HUES6 (cell line): ENCODE measurements at regions not wholly inside any gene's neighbourhood (a gene's known extent, or its start where the extent isn't known, plus 50 kb on each side); places are given as distances from the start of the nearest gene placed in this dataset.
"Not testable (repeated sequence)": the region's sequence is repeated elsewhere in the genome, so short reads cannot be mapped to it uniquely, and the experiment has no call there.

Experiments
- H3K27ac ChIP-seq: 2 replicates; pipeline ENCODE4 v1.7.0; 2013; ENCODE audit warnings: low read depth, mild to moderate bottlenecking, low read length, inconsistent platforms
- H3K27me3 ChIP-seq: 2 replicates; pipeline ENCODE4 v1.6.1; 2013; ENCODE audit warnings: low read length; ENCODE audit not compliant: control insufficient read depth, insufficient read depth
- H3K36me3 ChIP-seq: 2 replicates; pipeline ENCODE4 v1.6.1; 2013; ENCODE audit warnings: low read length; ENCODE audit not compliant: control insufficient read depth, insufficient read depth
- H3K4me1 ChIP-seq: 2 replicates; pipeline ENCODE4 v1.6.1; 2013; ENCODE audit warnings: low read length; ENCODE audit not compliant: control insufficient read depth, insufficient read depth
- H3K4me3 ChIP-seq: 2 replicates; pipeline ENCODE4 v1.5.1; 2013; ENCODE audit warnings: low read depth, low read length
- H3K9ac ChIP-seq: one replicate; pipeline ENCODE4 v1.6.1; 2013; ENCODE audit warnings: mild to moderate bottlenecking, low read length
- H3K9me3 ChIP-seq: 2 replicates; pipeline ENCODE4 v1.6.1; 2013; ENCODE audit warnings: low read depth, low read length; ENCODE audit not compliant: control insufficient read depth, insufficient read depth

DNA sequence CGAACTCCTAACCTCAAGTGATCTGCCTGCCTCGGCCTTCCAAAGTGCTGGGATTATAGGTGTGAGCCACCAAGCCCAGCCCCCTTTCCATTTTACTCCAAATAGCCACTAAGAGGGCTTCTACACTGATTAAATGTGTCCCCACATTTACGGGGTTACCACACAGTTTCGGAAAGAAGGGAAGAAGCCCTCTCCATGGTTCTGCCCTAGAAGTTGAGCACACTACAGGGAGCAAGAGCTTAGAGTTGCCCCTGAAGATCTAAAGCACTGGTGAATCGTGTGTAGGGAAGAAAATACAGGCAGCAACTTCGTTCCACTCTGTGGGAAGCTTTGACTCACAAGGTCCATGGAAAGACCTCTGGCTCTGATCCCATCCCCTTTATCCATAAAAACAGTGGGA, 133.0 kb upstream of the PRKCQ start:
- 0 out of 2 replicates have a peak, but pooled peaks cover 4% of the 10 kb centered on the region for H3K4me1 ChIP-seq
- no peaks in the 10 kb centered on the region for H3K9me3 ChIP-seq
- no peaks in the 10 kb centered on the region for H3K36me3 ChIP-seq
- no peaks in the 10 kb centered on the region for H3K27me3 ChIP-seq
- H3K27ac ChIP-seq, result no peak overlapping the region
- H3K9ac ChIP-seq, result no peak overlapping the region
- no peak overlapping the region for H3K4me3 ChIP-seq

DNA sequence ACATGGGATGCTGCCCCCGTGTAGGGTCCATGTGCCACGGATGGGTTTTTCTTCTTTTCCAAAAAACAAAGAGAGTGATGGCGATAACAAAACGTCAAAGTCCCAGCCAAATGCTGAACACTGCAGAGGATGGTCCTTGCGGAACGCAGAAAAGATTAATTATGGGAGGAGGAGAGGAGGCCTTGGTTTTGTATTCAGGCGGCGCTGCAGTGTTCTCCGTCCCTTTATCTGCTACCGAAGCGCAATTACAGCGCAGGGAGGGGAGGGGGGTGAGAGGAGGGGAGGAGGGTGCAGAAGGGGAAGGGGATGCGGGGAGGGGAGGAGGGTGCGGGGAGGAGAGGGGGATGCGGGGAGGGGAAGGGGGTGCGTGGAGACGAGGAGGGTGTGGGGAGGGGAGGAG, 131.8 kb upstream of the PRKCQ start:
- H3K4me1 ChIP-seq, result 0 out of 2 replicates have a peak, but pooled peaks cover 4% of the 10 kb centered on the region
- H3K9me3 ChIP-seq, result no peaks in the 10 kb centered on the region
- H3K27ac ChIP-seq, result no peak overlapping the region
- no peaks in the 10 kb centered on the region for H3K27me3 ChIP-seq
- no peak overlapping the region for H3K4me3 ChIP-seq
- H3K36me3 ChIP-seq, result no peaks in the 10 kb centered on the region
- H3K9ac ChIP-seq, result no peak overlapping the region

DNA sequence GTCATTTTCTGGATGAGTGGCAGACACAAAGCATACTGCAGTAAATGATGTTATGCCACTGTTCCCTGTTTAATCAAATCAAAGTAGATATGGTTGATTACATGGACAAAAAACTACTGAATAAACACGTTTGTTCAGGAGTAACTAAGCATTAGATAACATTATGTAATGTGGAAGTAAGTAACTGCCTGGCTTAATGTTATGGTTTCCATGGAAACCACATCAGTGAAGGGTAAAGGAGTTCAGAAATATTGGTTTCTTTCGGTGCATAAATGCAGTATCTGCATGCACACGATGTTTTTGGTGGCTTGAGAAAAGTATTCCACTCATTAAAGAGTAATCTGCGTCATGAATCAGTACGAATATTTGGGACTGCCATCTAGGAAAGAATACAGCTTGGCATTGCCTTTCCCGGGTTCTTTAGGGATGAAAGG, 131.3 kb upstream of the PRKCQ start:
- H3K9me3 ChIP-seq, result no peaks in the 10 kb centered on the region
- H3K4me1 ChIP-seq, result 0 out of 2 replicates have a peak, but pooled peaks cover 4% of the 10 kb centered on the region
- H3K9ac ChIP-seq, result no peak overlapping the region
- H3K27ac ChIP-seq, result no peak overlapping the region
- H3K4me3 ChIP-seq, result no peak overlapping the region
- no peaks in the 10 kb centered on the region for H3K36me3 ChIP-seq
- no peaks in the 10 kb centered on the region for H3K27me3 ChIP-seq

DNA sequence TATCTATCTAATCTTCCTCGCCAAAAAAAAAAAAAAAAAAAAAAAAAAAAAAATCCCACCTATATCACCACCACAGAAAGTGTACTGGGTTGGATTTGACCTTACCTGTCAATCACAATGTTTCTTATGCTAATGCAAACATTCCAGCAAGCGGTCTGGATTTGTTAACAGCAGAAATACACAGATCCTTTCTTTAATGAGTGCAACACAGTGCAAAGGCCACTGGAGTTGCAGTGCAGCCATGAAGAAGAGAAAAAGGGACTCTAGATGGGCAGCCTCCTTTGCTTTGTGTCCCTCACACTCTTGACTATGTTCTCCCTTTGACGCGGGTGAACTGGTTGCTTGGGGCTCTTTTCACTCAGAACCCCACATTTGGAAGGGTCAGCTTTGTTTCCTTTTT, 127.3 kb upstream of the PRKCQ start:
- Histone ChIP-seq H3K27ac (no peak overlapping the region), H3K36me3 (no peaks in the 10 kb centered on the region), H3K4me3 (no peak overlapping the region), H3K4me1 (0 out of 2 replicates have a peak, but pooled peaks cover 4% of the 10 kb centered on the region), H3K9me3 (no peaks in the 10 kb centered on the region), H3K9ac (no peak overlapping the region), H3K27me3 (no peaks in the 10 kb centered on the region)

DNA sequence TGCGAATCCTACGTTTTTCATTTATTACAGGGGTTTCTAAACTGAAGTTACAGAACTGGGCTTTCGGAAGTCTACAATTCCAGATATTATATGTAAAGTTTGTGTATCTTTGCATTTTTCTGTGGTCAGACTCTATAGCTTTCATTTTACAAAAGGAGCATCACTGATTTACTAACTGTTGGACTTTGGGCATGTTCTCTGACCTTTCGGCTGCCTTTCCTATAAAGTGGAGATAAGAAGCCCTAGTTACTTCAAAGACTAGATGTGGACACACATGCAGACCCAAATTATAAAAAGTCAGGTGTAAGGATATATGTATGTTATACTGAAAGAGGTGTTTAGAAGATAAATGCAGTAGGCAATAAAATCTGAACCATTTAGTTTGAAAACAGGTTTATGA, 126.6 kb upstream of the PRKCQ start:
- no peak overlapping the region for H3K4me3 ChIP-seq
- no peak overlapping the region for H3K27ac ChIP-seq
- no peaks in the 10 kb centered on the region for H3K36me3 ChIP-seq
- no peaks in the 10 kb centered on the region for H3K9me3 ChIP-seq
- 0 out of 2 replicates have a peak, but pooled peaks cover 4% of the 10 kb centered on the region for H3K4me1 ChIP-seq
- no peak overlapping the region for H3K9ac ChIP-seq
- H3K27me3 ChIP-seq, result no peaks in the 10 kb centered on the region

DNA sequence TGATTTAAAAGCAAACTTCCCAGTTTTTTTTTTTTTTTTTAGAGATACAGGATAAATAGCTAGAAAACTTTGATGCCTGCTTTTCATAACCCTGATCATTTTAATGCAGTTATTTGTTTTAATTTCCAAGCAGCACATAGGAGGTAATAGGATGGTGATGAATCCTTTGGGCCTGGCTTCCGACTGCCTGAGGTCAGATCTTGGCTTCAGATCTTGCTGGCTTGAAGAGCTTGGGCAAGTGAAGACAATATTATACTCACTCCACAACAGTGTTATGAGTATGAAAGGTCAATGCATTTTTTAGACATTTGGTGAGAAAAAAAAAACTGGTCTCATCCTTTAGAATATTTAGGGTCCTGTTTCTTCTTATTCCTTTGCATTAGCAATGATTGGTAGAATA, 124.8 kb upstream of the PRKCQ start:
- no peak overlapping the region for H3K4me3 ChIP-seq
- H3K36me3 ChIP-seq, result no peaks in the 10 kb centered on the region
- no peak overlapping the region for H3K9ac ChIP-seq
- no peaks in the 10 kb centered on the region for H3K9me3 ChIP-seq
- H3K27me3 ChIP-seq, result no peaks in the 10 kb centered on the region
- H3K4me1 ChIP-seq, result 0 out of 2 replicates have a peak, but pooled peaks cover 4% of the 10 kb centered on the region
- no peak overlapping the region for H3K27ac ChIP-seq

DNA sequence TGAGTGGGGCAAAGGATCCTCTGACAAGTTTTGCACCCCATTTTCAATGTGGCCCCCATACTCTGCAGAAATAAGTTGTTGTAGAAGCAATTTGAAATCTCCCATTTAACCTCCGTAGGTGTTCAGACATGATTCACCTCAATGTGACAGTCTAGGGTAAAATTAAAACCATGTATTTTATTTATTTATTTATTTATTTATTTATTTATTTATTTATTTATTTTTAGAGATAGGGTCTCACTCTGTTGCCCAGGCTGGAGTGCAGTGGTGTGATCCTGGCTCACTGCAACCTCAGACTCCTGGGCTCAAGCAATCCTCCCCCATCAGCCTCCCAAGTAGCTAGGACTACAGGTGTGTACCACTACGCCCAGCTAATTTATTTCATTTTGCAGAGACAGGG, 122.8 kb upstream of the PRKCQ start:
- not testable (repeated sequence) for H3K9ac ChIP-seq, H3K4me3 ChIP-seq, H3K27me3 ChIP-seq, H3K4me1 ChIP-seq, H3K36me3 ChIP-seq, H3K9me3 ChIP-seq, H3K27ac ChIP-seq

DNA sequence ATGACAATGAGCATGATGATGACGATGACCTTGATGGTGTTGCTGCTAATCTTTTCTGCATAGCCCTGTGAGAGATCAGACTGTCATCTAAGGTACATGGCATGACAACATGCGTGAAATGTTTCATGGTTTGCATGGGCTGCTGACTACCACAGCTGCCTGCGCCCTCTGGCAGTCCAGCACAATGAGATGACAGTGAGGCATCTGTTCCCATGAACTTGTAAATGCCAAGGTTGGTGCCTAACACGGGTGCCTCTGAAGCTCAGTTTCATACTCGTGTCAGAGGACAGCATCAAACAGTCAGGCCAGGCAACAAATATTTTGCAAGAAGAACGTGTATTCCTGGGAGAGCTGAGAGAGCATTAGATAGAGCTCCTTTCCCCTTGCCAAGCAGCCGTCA, 122.0 kb upstream of the PRKCQ start:
- Histone ChIP-seq H3K36me3 (no peaks in the 10 kb centered on the region), H3K9ac (no peak overlapping the region), H3K9me3 (no peaks in the 10 kb centered on the region), H3K4me1 (no peaks in the 10 kb centered on the region), H3K27me3 (no peaks in the 10 kb centered on the region), H3K4me3 (no peak overlapping the region), H3K27ac (no peak overlapping the region)

DNA sequence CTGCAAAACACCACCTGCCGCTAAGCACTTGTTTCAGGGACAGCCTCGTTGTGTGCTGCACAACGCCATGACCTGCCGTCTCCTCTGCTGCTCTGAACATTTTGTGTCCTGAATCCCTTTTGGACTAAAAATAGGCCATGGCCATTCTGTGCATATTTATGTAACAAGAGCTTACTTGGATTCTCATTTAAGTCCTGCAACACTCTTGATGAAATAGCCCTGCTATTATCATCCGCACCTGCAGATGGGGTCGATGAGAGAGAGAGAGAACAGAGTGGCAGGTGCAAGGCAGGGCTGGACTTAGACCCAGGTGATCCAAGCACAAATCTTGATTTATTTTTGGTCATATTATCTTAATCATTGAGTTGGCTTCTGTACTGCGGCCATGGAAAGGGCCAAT, 121.2 kb upstream of the PRKCQ start:
- Histone ChIP-seq H3K27ac (no peak overlapping the region), H3K36me3 (no peaks in the 10 kb centered on the region), H3K9ac (no peak overlapping the region), H3K4me3 (no peak overlapping the region), H3K27me3 (no peaks in the 10 kb centered on the region), H3K9me3 (no peaks in the 10 kb centered on the region), H3K4me1 (no peaks in the 10 kb centered on the region)

DNA sequence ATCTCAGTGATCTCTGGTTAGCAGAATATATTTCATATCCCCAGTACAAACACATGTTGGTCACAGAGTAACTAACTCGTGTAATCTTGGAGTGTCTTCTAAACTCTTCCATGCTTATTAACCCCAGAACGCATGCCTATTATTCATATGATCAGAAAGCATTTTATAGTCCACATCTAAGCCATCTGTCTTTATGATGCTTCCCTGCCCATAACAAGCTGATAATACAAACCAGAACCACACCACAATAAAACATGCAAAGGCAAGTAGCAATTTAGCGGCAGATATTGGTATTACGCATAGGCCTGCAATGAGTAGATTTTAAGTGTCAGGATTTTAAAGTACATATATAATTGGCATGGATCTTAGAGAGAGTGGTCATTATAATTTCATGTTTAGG, 120.0 kb upstream of the PRKCQ start:
- Histone ChIP-seq H3K27me3 (no peaks in the 10 kb centered on the region), H3K9ac (no peak overlapping the region), H3K27ac (no peak overlapping the region), H3K4me1 (no peaks in the 10 kb centered on the region), H3K36me3 (no peaks in the 10 kb centered on the region), H3K9me3 (no peaks in the 10 kb centered on the region), H3K4me3 (no peak overlapping the region)

DNA sequence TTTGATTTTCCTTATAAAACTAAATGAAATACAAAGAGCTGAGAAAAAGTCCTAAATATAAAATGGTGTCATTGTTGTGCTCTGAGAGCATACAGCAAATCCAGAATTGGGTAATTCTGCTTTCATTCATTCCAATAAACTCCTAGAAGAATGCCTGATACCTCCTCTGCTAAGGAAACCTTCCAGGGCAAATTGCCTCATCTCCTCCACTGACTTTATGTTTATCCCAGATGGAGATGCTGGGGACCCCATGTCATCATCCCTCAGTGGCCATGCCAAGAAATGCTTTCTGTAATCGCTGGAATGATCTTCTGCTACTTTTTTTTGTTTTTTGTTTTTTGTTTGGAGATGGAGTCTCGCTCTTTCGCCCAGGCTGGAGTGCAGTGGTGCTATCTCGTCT, 119.3 kb upstream of the PRKCQ start:
- H3K9me3 ChIP-seq, result no peaks in the 10 kb centered on the region
- H3K27me3 ChIP-seq, result no peaks in the 10 kb centered on the region
- H3K27ac ChIP-seq, result no peak overlapping the region
- H3K36me3 ChIP-seq, result no peaks in the 10 kb centered on the region
- no peak overlapping the region for H3K9ac ChIP-seq
- no peak overlapping the region for H3K4me3 ChIP-seq
- H3K4me1 ChIP-seq, result no peaks in the 10 kb centered on the region

DNA sequence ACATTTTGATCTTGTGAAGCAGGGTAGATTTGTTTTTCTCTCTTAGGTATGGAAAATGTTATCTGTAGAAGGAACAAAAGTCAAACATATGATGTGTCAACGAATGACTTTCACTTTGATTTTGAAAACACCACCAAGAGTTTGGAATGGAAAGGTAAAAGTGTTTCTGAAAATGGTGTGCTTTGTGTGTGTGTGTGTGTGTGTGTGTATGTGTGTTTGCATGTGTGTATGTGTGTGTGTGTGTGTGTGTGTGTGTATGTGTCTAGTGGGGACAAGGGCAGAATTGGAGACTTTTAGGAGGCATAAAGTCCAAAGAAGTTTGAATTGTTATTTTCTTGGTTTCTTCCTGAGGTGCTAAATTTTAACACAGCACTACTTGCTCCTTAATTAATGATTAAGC, 115.4 kb upstream of the PRKCQ start:
- Histone ChIP-seq H3K36me3 (no peaks in the 10 kb centered on the region), H3K9me3 (no peaks in the 10 kb centered on the region), H3K27me3 (no peaks in the 10 kb centered on the region), H3K27ac (no peak overlapping the region), H3K9ac (no peak overlapping the region), H3K4me1 (no peaks in the 10 kb centered on the region), H3K4me3 (no peak overlapping the region)
